ENCODE measurements at regions not wholly inside any gene's neighbourhood (a gene's known extent, or its start where the extent isn't known, plus 50 kb on each side); places are given as distances from the start of the nearest gene placed in this dataset.
"Not testable (repeated sequence)": the region's sequence is repeated elsewhere in the genome, so short reads cannot be mapped to it uniquely, and the experiment has no call there.

DNA sequence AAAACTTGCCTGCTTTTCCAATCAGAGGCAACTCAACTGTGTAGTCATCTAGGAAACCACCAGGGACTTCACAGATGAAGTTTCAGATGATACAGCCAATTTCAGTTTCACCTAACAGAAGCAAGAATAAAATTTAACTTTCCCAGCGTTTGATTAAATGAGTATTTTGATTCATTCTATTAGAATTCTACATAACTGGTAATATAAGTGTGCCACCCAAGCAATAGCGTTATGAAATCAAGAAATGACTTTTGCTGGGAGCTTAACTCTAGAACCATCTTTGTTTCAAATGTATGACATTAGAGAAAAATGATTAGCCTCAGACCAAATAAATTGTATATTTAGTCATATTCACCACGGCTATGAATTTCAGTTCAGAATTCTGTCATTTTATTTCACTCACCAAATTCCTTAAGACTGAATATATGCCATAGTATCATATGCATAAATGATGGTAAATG is 239.3 kb downstream of the NRIP1 start:
- DNase-seq, result no peak

DNA sequence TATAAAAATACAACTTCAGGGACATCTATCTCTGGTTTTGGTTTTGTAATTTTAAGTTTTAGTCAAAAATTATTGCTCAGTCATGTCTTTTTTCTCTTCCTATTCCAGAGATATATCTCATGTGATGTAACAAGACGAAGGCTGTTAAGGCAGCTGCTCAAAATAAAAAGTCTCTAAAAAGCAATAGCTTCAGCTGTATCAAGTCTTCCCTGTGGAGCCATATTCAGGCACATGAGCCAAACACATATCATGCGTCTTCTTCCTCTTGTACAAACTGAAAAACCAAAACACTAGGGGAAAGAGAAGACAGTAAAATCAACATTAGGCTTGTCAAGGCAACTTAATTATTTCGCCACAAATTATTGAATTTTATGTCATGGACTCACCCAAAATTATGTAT is 240.7 kb downstream of the NRIP1 start:
- no peak for DNase-seq

DNA sequence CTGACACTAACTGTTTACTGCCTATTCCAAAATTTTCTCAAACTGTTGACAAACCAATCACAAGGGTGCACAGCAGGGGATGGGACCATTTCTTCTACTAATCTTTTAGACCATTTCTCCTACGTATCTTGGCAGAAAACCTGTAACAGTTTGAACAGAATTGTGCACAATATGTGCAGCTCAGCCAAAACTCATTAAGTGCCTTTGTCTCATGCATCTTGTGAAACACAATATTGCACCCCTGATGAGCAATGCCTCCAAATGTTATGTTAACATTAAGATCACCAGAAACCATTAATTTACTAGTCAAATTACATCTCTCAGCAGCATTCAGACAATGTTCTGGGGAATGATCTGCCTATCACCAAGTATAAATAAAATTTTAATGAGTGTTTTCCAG is 247.5 kb downstream of the NRIP1 start:
- DNase-seq, result no peak

DNA sequence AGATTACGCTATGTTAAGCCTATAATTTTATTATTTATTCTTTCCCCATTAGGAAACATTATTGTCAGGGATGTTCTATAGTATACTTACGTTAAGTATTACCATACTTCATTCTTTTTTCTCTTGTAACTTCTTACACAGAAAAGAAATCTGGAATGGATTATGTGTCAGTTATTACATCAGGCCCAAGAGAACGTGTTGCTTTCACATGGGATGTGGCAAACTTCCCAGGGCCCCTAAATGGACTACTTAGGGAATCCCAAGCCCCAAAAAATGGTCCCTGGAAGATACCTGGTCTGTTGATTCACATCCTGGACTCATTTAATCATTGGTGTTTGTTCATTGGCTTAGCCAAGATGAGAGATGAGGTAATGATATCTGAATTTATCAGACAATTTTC is 249.8 kb downstream of the NRIP1 start:
- no peak for DNase-seq

DNA sequence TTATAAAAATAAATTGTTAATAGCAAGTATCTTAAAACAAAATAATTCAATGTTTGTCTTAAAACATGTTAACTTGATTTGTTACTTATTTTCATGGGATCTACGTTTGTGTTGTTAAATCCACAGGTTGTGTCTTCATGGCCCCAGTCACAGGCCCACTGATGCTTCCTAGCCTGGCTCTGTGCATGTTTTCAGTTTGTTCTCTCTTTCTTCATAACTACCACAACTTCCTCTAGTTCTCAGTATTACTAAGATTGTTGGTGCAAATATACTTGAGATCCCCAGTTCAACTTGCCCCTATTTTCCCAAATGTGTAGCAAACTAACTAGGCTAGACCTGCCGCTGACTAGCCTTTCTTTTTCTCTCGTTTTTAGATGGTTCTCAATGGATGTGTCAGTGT is 250.5 kb downstream of the NRIP1 start:
- DNase-seq, result no peak

DNA sequence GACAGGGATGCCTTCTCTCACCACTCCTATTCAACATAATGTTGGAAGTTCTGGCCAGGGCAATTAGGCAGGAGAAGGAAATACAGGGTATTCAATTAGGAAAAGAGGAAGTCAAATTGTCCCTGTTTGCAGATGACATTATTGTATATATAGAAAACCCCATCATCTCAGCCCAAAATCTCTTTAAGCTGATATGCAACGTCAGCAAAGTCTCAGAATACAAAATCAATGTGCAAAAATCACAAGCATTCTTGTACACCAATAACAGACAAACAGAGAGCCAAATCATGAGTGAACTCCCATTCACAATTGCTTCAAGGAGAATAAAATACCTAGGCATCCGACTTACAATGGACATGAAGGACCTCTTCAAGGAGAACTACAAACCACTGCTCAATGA is 258.1 kb upstream of the SAMSN1 start:
- not testable (repeated sequence) for DNase-seq

DNA sequence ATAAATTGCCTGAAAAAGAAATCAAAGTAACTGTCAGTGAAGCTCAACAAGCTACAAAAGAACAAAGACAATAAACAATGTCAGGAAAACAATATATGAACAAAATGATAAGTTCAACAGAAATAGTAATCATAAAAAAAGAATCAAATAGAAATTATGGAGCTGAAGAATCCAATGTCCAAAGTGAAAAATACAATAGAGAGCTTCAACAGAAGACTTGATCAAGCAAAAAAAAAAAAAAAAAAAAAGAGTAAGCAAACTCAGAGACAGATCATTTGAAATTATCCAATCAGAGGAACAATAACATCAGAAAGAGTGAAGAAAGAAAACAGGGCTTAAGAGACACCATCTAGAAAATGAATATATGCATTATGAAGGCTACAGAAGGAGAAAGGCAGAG is 251.4 kb upstream of the SAMSN1 start:
- DNase-seq, result no peak

DNA sequence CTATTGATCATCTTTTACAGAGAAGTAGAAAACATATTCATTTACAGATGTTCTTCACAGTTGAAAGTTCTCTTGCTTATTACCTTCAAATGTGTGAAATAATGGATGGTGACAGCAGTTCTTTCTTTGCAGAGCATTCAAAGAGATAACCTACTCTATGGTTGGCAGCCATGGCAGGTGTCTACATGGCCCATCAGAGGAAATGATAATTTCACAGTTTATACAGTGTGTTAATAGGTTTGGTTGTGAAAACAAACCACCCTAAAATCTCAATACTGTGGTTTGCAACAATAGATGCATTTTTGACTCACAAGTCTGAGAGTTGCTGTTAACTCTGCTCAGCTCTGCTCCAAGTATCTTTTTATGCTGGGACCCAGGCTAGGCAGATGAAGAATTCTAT is 241.2 kb upstream of the SAMSN1 start:
- DNase-seq, result no peak

DNA sequence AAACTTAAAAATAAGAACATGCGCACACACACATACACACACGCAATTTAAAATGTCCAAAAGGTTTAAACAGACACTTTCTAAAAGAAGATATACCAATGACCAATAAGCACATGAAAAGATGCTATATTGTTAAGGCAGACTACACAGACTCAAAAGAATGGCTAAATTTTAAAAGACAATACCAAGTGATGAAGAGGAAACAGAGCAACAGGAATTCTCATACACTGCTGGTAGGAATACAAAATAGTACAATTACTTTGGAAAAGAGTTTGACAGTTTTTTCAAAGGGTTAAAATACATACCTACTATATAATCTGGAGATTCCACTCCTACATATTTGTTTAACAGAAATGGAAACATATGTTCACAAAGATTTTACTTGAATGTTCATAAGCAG is 239.6 kb upstream of the SAMSN1 start:
- no peak for DNase-seq

DNA sequence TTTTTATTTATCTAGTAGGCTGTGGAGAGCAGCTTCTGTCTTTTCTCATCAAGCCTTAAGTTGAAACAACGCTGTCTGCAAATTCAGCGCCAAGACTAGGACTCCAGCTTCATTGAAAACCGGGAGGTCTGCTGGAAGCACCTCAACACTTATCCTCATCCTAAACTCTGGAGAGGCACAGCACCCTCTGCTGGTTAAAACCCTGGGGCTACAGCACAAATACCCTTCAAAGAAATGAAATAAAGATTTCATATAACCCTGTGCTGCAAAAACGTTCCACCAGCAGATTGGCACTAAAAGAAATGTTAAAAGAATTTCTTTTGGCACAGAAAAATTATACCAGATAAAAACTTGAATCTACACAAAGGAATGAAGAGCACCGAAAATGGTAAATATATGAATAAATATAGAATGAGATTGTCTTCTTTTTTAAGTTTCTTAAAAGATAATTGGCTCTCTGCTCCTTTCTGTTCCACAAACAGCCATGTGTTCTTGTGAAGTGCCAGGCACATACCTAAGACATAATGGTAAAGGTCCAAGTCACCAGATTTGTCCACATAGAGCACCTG is 227.7 kb upstream of the SAMSN1 start:
- DNase-seq, result peak; percentile 18 to 43 (median 26)

DNA sequence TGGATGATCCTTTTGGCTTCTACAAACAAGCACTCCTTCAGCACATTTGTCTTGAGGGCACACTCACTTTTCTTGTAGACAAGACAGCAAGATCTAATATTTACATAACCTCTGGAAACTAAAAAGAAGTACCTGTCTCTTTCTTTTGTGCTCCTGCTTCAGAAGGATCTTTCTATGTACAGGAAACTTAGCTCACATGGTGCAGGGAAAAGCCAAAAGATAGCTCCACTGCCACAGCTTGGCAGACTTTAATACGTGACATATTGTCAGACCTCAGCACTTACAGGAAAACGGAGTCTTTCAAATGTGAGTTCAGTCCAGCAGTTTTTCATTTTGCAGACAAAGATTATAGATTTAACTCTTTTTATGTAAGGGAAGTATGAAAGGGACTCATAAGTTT is 225.5 kb upstream of the SAMSN1 start:
- no peak for DNase-seq

DNA sequence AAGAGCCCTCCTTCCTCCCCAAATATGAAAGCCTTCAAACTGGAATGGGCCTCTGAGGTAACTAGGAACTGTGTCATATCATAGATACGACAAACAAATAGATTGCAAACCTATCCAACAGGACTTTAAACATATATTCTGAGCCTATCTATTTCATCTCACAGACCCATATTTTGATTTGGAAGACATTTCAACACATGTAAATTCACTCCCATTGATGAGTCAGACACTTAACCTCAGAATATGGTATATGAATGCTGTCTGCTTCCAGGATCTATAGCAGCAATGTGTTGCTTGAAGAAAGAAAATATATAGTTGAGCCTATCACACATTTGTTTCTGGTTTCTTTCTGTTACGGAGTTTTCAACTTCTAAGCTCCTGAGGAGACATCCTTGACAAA is 221.9 kb upstream of the SAMSN1 start:
- no peak for DNase-seq

DNA sequence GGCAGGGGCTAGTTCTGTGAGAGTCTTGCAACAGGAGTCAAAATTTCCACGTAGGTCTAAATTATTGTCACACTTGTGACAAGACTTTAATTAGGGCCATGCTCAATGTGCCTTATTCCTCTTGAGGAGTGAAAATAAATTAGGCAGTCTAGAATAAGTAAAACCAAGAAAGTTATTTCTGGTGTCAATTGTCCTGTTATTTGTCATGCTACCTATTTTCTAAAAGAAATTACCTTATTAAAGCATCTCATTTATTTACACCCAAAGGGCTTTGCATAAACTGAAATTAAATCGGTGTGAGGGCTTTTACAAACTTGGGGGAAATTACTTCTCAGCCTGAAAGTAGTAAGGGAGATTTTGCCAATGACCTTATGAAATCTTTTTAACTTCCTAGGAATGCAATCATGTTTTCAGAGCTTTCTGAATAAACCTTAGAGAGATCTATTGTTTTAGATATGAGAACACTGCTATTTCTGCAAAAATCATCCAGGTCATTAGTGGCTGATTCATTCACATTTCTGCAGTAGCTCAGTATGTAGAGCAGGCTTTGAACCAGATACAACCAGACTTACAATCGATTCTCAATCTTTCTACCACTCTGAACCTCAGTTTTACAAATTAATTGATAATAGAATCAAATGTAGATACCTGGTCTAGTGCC is 221.2 kb upstream of the SAMSN1 start:
- DNase-seq, result no peak

DNA sequence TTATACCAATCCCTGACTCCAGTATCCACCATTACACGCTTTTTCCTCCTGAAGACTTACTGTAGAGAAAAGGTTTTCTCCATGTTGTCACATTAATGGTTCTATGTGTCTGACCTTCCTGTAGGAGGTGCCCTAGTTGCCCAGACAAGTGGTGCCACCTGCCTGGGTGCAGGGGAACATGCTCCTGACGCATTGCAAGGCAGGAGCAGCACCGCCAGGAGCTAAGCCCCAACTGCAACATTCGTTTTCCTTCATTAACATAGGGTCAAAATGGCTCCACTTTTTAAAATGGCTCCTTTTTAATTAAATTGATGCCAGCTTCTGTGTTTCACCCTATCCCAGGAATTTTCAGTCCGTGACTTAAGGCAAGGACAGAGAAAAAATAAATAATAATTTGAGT is 220.1 kb upstream of the SAMSN1 start:
- no peak for DNase-seq

DNA sequence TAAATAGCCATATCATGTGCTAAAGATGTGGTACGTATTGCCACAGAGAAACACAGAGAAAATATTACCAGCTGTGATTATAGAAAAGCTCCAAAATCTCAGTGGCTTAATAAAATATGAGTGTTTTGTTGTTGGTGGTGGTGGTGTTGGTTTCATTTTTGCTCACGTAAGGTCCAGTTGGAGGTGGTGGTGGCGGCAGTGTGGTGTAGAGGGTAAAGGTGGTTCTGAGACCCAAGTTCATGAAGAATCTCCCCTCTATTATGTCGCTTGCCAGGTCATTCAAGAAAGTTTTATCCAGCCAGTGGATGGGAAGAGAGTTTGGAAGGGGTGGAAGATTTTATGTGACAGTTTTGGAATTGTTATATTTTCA is 217.6 kb upstream of the SAMSN1 start:
- no peak for DNase-seq

DNA sequence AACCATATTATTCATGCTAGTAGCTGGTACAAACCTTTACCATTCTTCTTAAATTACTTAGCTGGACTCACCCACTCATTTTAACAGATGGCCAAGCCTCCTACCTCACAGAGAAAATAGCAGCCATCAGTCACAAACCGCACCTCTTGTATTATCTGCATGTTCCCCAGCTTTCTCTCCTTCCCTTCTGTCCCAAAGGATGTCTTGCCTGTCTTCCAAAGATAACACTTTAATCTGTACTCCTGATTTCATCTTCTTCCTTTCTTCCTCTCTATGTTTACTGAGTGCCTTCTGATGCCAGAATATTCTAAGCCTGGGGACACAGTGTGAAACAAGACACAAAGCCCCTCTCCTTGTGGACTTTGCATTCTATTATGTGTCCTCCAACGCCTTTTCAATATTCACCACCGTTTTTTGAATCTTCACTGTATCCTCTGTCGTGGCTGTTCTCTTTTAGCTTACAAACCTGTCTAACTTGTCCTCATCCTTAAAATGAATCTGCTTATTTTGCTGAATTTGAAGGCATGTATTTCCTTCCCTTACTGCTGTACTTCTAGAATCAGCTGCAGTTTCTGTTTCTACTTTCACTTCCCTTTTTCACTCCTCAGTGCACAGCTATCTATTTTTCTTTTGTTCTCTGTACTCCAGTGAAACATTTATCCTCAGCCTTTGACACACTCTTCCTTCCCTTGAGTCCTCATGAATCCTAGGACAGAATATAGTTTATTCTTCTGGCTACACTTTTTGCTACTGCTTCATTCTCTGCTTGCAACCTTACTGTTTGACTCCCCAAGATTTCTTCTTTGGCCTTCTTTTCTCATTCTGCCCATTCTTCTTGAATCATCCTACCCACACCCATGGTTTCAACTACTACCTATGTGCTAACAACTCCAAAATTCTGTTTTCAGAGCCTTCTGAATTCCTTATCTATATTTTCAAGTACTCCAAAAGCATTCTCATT is 216.9 kb upstream of the SAMSN1 start:
- DNase-seq, result no peak

DNA sequence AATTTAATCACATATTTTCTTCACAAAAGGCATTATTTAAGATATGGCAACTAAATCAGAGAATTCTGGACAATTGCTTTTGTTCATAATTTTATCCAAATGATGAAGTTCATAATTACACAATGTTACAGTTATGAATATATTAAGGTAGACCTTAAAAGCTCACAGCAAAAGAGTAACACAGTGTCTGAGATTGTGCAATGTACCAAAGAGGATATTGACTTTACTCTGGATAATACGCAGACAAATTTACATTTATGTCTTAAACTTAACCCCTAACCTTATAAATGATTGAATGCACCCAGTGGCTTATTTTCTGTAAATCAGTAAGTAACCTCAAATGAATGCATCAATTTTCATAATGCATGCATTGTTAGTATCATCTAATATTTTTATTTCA is 216.2 kb upstream of the SAMSN1 start:
- no peak for DNase-seq

DNA sequence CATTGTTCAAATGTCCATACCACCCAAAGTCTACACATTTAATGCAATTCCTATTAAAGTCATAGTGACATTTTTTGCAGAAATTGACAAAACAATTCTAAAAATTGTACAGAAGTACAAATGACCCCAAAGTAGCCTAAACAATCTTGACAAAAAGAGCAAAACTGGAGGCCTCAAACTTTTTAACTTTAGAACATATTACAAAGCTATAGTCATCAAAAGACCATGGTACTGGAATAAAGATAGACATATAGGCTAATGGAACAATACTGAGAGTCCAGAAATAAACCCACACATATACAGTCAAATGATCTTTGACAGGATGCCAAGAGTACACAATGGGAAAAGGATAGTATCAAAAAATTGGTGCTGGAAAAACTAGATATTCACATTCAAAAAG is 213.2 kb upstream of the SAMSN1 start:
- no peak for DNase-seq

DNA sequence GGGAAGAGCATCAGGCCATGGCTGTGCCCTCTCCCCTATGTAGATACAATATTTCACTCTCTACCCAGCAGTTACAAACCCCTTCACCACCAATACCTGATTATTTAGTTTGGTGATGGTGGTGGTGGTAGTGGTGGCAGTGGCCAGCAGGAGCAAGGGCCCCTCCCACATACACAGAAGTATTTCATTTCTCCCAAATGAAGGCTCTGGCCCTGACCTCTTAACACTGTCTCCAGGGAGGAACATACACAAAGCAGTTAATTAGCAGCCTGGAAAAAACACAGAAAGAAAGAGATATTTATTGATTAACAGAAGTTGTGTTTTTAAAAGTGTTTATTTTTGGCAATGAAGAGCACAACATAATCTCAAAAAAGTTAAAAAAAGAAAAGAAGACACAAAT is 212.7 kb upstream of the SAMSN1 start:
- no peak for DNase-seq

DNA sequence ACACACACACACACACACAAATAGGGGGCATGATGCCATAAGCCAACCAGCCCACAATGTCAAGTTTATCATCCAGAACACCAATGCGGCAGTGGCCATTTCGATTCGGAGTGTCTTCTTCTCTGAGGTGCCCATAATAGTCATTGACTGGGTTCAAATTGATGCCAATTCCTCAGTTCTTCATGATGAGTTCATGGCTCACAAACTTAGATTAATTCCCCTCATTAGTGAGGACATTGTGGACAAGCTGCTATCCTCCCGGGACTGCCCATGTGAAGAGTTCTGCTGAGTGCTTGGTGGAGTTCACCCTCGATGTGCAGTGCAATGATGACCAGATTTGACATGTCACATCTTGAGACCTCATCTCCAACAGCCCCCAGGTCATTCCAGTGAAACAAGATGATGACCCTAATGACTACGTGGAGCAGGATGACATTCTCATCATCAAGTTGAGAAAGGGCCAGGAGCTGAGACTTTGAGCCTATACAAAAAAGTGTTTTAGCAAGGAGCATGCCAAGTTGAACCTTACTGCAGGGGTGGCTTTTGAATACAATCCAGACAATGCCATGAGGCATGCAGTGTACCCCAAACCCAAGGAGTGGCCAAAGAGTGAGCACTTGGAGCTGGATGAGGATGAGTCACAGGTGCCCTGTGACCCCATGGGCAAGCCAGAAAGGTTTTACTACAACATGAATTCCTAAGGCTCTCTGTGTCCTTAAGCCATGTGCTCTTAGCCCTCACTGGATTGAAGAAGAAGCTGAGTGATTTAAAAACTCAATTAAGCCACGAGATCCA is 211.6 kb upstream of the SAMSN1 start:
- no peak for DNase-seq

DNA sequence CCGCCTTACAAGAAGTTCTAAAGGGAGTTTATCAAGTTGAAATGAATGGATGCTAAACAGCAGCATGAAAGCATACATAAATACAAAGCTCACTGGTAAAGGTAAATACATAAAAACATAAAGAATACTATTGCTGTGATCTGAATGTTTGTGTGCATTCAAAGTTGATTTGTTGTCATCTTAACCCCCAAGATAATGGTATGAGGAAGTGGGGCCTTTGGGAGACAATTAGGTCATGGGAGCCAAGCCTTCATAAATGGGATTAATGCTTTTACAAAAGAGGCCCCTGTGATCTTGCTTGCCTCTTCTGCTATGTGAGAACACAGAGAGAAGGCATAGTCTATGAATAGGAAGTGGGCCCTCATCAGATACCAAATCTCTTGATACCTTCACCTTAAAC is 209.0 kb upstream of the SAMSN1 start:
- no peak for DNase-seq

DNA sequence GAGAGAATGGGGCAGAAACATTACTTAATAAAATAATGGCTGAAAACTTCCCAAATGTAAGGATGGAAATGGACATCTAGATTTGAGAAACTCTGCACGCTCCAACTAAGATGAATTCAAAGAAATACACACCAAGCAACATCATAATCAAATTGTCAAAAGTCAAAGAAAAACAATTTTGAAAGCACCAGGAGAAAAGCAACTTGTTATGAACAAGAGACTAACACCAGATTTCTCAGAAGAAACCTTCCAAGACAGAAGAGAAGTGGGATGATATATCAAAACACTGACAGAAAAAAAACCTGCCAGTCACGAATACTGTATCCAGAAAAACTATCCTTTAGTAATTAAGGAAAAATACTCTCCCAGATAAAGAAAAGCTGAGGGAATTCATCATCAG is 208.6 kb upstream of the SAMSN1 start:
- DNase-seq, result no peak

DNA sequence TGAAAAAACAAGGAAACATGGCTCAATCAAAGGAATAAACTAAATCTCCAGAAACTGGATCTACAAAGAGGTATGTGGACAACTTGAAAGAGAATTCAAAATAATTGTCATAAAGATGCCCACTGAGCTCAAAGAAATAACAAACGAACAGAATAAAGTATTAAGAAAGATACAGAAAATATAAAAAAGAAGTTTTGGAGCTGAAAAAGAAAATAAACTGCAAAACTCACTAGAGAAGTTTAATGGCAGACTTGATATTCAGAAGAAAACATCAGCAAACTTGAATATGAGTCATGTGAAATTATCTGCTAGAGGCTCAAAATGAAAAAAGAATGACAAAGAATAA is 208.1 kb upstream of the SAMSN1 start:
- no peak for DNase-seq
